SKM-1 (cell line): ENCODE measurements at regions not wholly inside any gene's neighbourhood (a gene's known extent, or its start where the extent isn't known, plus 50 kb on each side); places are given as distances from the start of the nearest gene placed in this dataset.
"Not testable (repeated sequence)": the region's sequence is repeated elsewhere in the genome, so short reads cannot be mapped to it uniquely, and the experiment has no call there.

Experiments
- DNase-seq: peaks from one replicate; lab custom pipeline; 2025; ENCODE audit not compliant: unreplicated experiment; lab: John Stamatoyannopoulos, UW

DNA sequence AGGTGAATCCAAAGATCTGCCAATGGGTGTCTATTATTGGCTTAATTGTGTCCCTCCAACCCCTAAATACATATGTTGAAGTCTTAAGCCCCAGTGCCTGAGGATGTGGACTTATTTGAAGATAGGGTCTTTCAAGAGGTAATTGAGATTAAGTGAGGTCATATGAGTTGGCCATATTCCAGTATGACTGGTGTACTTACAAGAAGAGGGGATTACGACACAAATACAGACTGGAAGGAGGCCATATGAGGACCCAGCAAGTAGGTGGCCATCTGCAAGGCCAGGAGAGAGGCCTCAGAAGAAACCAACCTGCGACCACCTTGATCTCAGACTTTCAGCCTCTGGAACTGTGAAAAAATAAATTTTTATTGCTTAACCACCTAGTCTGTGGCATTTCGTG lies 121.1 kb upstream of the FN1 start:
- no peak for DNase-seq

DNA sequence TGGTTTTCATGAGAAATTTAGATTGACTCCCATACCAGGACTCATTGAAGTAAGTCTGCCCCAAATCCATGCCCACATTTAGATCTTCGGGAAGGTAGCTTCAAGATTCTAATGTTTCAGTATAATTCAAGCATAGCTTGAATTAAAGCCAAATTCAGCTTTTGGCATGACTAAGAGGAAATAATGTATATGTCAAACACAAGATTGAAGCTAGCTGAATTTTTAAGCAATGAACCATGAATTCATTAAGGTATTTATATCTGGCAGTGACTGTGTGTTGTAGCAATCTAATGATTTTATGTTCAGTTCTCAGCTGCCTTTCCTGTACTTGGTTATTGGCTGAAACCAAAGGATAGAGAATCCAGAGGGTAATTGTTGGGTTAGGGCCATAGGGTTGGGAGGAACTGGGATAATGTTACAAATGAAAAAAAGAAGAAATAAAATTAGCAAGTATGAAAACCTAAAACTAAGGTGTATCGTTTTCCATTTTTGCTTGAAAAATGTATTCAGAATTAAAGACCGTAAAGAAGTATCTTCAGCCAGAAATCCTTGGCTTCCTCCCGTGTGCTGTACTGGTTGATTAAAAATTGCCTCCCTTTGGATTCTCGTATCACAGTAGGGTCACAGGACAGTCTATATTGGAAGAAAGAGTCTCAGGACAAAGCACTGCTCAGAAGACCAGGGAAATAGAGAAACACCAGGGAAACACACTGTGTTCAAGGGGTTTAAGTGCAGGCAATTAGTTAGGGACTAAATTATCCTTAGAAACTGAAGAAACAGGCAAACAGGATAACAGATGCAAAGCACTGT lies 119.0 kb upstream of the FN1 start:
- no peak for DNase-seq

DNA sequence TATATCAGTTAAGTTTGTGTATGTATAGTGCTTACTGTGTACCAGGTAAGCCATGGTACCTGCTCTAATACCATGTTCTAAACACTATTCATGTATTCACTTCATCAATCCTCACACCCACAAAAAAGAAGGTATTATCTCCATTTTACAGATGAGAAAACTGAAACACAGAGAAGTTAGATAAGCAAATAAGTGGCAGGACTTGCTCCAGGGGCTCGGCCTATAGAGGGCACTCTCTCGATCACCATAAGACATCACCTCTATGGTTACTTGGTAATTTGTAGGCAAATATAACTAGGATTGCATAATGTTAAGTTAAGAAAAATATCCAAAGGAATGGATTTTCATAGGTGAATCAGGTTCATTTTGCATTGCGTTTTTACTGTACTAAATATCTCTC lies 118.1 kb upstream of the FN1 start:
- DNase-seq = no peak

DNA sequence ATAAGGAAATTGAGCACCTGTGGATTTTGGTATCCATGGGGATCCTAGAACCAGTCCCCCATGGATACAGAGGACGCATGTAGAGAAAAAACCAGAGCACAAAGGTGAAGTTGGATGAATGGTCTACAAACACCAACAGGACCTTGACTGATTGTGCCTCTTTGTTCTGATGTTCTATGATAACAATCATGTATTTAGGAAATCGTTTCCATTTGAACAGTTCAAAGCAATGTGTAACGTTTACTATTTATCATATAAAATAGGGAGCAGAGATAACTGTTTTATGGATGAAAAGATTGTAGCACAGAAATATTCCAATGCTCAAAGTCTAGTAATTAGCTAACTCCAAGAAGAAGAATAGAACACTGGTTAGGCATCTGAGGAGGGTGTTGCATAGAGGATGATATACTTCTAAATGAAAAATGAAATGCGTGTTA lies 116.3 kb upstream of the FN1 start:
- DNase-seq = no peak

GRCh38 chr2:215550331-215550730 lies 114.5 kb upstream of the FN1 start:
- DNase-seq = no peak

- DNase-seq = no peak
These were observed 112.8 kb upstream of the FN1 start for GRCh38 chr2:215548714-215549113.

GRCh38 chr2:215542690-215543089 lies 106.8 kb upstream of the FN1 start:
- no peak for DNase-seq

DNA sequence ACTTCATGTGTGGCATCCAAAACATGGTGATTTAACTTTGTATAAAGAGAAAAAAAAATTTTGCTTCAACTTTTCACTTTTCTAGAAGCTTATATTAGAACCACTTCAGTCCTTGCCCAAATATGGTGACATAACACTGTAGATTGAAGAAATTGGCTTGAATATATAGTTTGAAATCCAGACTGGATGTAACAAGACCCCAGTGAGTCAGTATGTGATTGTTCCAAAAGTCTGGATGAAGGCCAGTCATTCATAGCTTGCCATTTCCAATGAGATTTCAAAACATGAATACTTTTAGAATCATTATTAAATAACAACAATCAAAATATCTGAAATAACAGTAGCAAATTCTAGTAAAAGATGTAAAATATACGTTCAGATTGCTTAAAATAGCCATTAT lies 104.8 kb upstream of the FN1 start:
- DNase-seq = no peak

DNA sequence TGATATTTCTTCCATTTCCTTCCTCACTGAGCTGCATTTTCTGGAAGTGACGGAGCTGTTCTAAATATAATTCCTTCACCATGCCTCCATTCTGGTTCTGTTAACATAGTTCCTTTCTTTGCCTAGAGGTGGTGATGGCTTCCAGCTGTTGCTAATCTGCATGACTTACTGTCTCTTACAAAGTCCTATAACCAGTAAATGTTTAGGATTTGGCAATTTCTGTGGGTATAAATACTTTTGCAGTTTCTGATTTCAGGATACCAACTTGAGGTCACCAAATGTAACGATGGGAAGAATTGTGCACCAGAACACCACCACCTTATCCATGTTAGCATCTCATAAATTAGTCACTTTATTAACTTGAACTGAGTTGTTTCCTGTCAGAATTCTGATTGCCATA lies 101.7 kb upstream of the FN1 start:
- DNase-seq = no peak

DNA sequence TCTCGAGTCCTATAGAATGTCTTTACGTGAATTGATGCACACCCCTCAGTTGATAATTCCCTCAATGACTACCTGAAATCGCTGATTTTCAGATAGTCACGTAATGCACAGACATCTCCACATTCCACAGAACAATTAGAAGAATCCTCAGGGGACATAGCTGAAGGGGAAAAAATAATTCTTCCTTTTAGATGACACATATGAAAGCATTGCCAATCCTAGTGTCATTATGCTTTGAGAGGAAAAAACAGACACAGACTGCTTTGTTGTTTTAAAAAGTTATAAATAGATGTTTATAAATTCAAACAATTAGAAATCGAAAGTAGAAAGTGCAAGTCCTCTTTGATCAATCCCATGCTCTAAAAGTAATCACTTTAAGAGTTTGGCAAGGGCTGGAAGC lies 100.6 kb upstream of the FN1 start:
- DNase-seq = no peak

- no peak for DNase-seq
These were observed 99.9 kb upstream of the FN1 start for GRCh38 chr2:215535741-215536140.

DNA sequence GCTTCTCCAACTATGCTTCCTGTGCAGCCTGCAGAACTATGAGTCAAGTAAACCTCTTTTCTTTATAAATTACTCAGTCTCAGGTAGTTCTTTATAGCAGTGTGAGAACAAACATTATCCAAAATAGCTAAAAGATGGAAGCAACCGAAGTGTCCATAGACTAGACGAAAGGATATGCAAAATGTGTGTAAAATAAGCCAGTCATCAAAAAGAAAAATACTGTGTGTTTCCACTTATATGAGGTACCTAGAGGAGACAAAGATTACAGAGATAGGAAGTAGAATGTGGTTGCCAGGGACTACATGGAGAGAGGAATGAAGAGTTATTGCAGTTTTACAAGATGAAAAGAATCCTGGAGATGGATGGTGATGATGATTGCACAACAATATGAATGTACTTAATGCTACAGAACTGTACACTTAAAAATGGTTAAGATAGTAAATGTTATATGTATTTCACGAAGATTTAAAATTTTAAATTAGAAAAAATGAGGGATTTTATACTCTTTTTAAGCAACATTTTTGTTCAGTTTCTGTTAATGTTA lies 99.3 kb upstream of the FN1 start:
- no peak for DNase-seq

DNA sequence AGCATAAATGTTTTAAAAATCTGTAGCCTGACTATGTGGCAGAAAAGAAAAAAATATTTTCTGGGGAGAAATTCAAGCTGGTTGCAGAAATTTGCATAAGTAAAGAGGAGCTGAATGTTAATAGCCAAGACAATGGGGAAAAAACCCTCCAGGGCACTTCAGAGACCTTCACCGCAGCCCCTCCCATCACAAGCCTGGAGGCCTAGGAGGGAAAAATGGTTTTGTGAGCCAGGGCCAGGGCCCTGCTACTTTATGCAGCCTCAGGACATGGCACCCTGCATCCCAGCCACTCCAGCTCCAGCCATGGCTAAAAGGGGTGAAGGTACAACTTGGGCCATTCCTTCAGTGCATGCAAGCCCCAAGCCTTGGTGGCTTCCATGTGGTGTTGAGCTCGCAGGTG lies 97.8 kb upstream of the FN1 start:
- DNase-seq = not testable (repeated sequence)

GRCh38 chr2:215532844-215533243 lies 97.0 kb upstream of the FN1 start:
- DNase-seq = no peak

DNA sequence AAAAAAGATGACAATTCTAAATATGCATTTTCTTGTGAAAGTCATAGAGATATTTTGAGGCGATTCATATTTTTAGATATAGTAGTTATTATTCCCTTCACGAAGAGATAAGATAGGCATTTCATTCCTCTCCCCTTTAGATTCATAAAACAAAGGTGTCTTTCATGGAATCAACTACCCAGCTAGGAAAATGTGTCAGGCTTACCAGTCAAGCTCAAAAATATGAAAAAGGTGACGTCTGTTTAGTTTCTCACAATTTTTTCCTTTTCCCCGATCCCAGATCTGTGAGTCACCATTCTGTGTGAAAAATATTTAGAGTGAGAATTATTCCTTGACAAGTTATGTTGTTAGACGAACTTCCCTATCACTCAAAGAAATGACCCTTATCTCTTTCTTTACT lies 95.4 kb upstream of the FN1 start:
- DNase-seq = no peak

DNA sequence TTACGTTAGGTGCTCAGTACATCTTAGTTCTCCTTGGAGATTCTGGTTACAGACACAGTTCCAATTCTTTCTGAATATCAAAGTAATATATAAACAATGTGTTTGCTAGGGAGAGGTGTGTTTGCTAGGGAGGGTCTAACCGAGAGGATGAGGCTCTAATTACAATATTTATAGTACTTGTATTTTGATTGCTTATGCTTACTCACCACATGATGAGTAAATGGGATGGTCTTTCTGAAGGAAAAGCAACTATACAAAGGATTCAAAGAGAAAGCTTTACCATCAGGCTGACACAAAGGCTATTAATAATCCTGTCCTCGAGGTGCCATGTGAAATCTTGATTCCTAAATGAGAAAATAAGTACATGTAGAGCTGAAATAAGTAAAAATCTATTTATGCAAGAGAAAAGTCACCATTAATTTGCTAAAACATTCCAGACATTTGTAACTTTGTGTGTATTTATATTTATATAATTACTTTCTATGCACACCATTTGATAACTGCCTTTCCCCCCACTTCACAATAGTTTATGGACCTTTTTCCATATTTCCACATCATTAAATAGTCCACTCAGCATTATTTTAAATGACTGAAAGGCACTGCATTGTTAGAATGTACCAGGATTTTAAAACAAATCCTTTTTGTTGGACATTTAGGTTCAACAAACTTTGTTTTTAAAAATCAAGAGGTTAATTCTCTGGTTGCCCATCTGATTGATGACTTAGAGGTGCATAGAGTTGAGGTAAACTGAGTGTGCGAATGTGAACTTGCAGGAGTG lies 94.5 kb upstream of the FN1 start:
- no peak for DNase-seq

DNA sequence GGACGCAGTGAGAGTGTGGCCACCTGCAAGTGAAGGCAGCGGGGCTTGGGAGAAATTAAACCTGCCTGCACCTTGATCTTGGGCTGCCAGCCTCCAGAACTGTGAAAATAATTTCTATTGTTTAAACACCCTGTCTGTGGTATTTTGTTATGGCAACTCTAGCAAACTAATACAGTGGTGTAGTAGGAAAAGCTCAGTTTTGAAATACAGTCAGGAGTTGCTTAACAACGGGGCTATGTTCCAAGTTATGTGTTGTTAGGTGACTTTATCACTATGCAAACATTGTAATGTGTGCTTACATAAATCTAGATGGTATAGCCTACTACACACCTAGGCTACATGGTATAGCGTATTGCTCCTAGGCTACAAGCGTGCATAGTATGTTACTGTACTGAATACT lies 93.4 kb upstream of the FN1 start:
- no peak for DNase-seq

GRCh38 chr2:215528555-215528954 lies 92.7 kb upstream of the FN1 start:
- DNase-seq = no peak

GRCh38 chr2:215527736-215528135 lies 91.9 kb upstream of the FN1 start:
- no peak for DNase-seq

- DNase-seq = no peak
These were observed 90.5 kb upstream of the FN1 start for GRCh38 chr2:215526341-215526740.

DNA sequence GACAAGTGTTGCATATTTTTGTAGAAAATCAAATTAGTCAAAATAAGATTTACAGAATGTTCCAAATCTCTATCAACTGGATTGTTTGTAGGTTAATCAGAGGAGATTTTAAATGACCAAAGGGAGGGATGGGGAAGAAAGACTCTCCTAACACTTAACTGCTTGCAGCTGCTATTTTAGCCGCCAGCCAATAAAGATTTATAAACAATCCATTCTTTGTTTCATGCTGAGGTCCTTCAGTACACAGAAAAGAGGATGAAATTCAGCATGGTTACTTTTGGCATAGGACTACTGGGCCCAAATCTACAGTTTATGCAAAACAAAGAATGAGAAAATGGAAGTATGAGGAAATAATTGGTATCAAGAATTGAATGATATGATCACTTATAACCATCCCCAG lies 86.4 kb upstream of the FN1 start:
- DNase-seq = no peak

DNA sequence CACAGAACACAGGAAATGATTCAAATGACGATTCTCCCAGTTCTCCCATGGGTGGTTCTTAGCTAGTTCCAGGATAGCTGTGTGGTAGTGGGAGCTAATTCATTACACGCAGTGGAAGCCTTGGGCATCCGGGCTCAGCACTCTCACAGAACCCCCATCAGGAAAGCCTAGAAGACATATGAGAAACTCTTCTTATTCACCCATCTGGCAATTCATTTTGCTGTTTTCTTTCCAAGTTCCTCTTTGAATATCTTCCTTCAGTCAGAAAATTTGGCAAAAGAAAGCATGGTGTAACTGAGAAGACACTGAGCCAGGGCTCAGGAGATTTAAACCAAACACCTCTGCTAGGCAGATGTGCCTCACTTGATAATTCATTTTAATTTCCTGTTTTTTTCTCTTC lies 85.2 kb upstream of the FN1 start:
- DNase-seq = no peak
